GM12864 (cell line): ENCODE measurements at regions not wholly inside any gene's neighbourhood (a gene's known extent, or its start where the extent isn't known, plus 50 kb on each side); places are given as distances from the start of the nearest gene placed in this dataset.

ENCODE experiments used
- DNase-seq: peaks from one replicate; pipeline ENCODE4 v3.0.0-alpha.2; 2011; ENCODE audit warnings: low read depth
- H3K4me3 ChIP-seq: 2 replicates; pipeline ENCODE4 v1.5.1; 2011; ENCODE audit warnings: mild to moderate bottlenecking, low read depth, low read length, control low read depth
- CTCF ChIP-seq: IDR thresholded peaks from 2 replicates; pipeline ENCODE4 v1.5.1; 2011; ENCODE audit warnings: low read depth, mild to moderate bottlenecking, moderate library complexity, low read length, control low read depth, inconsistent platforms; ENCODE audit errors: missing control alignments

GRCh38 chr6:2558098-2558680 lies 192.5 kb downstream of the MYLK4 start:
- H3K4me3 ChIP-seq = no peak overlapping the region
- DNase-seq = no peak
- TF ChIP-seq CTCF = no peak

GRCh38 chr6:2557181-2557720 lies 193.5 kb downstream of the MYLK4 start:
- no peak for TF ChIP-seq CTCF
- no peak overlapping the region for H3K4me3 ChIP-seq
- no peak for DNase-seq

- DNase-seq = no peak
- TF ChIP-seq CTCF = no peak
- no peak overlapping the region for H3K4me3 ChIP-seq
Measured at GRCh38 chr6:2556761-2557160, 194.0 kb downstream of the MYLK4 start.

- no peak for DNase-seq
- H3K4me3 ChIP-seq = no peak overlapping the region
- TF ChIP-seq CTCF = no peak
Measured at GRCh38 chr6:2554651-2555260, 196.0 kb downstream of the MYLK4 start.

GRCh38 chr6:2552526-2553154 lies 198.1 kb downstream of the MYLK4 start:
- no peak for TF ChIP-seq CTCF
- DNase-seq = no peak
- H3K4me3 ChIP-seq = no peak overlapping the region

- no peak for TF ChIP-seq CTCF
- no peak overlapping the region for H3K4me3 ChIP-seq
- DNase-seq = no peak
Measured at GRCh38 chr6:2551705-2552104, 199.0 kb downstream of the MYLK4 start.
